H9 (cell line): ENCODE measurements at regions not wholly inside any gene's neighbourhood (a gene's known extent, or its start where the extent isn't known, plus 50 kb on each side); places are given as distances from the start of the nearest gene placed in this dataset.
A peak's percentile ranks its signal among the peaks of the same experiment; 100 is the strongest.

Source experiments
- DNase-seq: peaks from one replicate; pipeline ENCODE4 v3.0.0-alpha.2; 2017
- H2AFZ ChIP-seq: one replicate; pipeline ENCODE4 v1.6.1; 2013; ENCODE audit warnings: mild to moderate bottlenecking, low read length, control low read depth, moderate library complexity
- H2AK5ac ChIP-seq: 2 replicates; pipeline ENCODE4 v1.6.1; 2013; ENCODE audit warnings: low read length, control low read depth, mixed read lengths; ENCODE audit not compliant: insufficient read length
- H2BK120ac ChIP-seq: one replicate; pipeline ENCODE4 v1.6.1; 2013; ENCODE audit warnings: low read depth, mild to moderate bottlenecking, low read length, control low read depth, inconsistent platforms; ENCODE audit not compliant: poor library complexity, severe bottlenecking
- H2BK12ac ChIP-seq: 2 replicates; pipeline ENCODE4 v1.6.1; 2013; ENCODE audit warnings: low read length, control low read depth, mixed read lengths, low read depth; ENCODE audit not compliant: insufficient read length
- H2BK15ac ChIP-seq: 2 replicates; pipeline ENCODE4 v1.6.1; 2013; ENCODE audit warnings: low read depth, low read length, control low read depth
- H2BK20ac ChIP-seq: one replicate; pipeline ENCODE4 v1.6.1; 2013; ENCODE audit warnings: low read depth, mild to moderate bottlenecking, low read length, control low read depth, inconsistent platforms; ENCODE audit not compliant: poor library complexity, severe bottlenecking
- H2BK5ac ChIP-seq: 2 replicates; pipeline ENCODE4 v1.6.1; 2013; ENCODE audit warnings: low read length, control low read depth, mixed read lengths; ENCODE audit not compliant: insufficient read length
- H3K14ac ChIP-seq: 2 replicates; pipeline ENCODE4 v1.6.1; 2013; ENCODE audit warnings: low read length, control low read depth; ENCODE audit not compliant: insufficient read depth
- H3K18ac ChIP-seq: 2 replicates; pipeline ENCODE4 v1.6.1; 2013; ENCODE audit warnings: low read depth, mild to moderate bottlenecking, mixed read lengths, low read length, control low read depth; ENCODE audit not compliant: insufficient read length
- H3K23ac ChIP-seq: 2 replicates; pipeline ENCODE4 v1.6.1; 2013; ENCODE audit warnings: low read length, control low read depth, mixed read lengths, low read depth; ENCODE audit not compliant: insufficient read length
- H3K23me2 ChIP-seq: 2 replicates; pipeline ENCODE4 v1.6.1; 2013; ENCODE audit warnings: low read depth, mild to moderate bottlenecking, mixed read lengths, low read length, control low read depth; ENCODE audit not compliant: insufficient read length, poor library complexity, severe bottlenecking
- H3K27ac ChIP-seq: 2 replicates; pipeline ENCODE4 v1.5.1; 2013; ENCODE audit warnings: low read length, control low read depth, mixed read lengths, low read depth; ENCODE audit not compliant: insufficient read length
- H3K27me3 ChIP-seq: 2 replicates; pipeline ENCODE4 v1.6.1; 2013; ENCODE audit warnings: low read length, control low read depth, inconsistent platforms; ENCODE audit not compliant: insufficient read depth
- H3K4ac ChIP-seq: 2 replicates; pipeline ENCODE4 v1.6.1; 2013; ENCODE audit warnings: low read depth, mild to moderate bottlenecking, control low read depth, inconsistent platforms, low read length, moderate library complexity
- H3K4me1 ChIP-seq: 2 replicates; pipeline ENCODE4 v1.6.1; 2013; ENCODE audit warnings: low read length, control low read depth, inconsistent platforms; ENCODE audit not compliant: insufficient read depth
- H3K4me2 ChIP-seq: 2 replicates; pipeline ENCODE4 v1.6.1; 2013; ENCODE audit warnings: low read length, control low read depth, mixed read lengths; ENCODE audit not compliant: insufficient read length, insufficient read depth
- H3K56ac ChIP-seq: 2 replicates; pipeline ENCODE4 v1.6.1; 2013; ENCODE audit warnings: low read depth, mild to moderate bottlenecking, mixed read lengths, low read length, control low read depth; ENCODE audit not compliant: insufficient read length
- H3K79me1 ChIP-seq: 2 replicates; pipeline ENCODE4 v1.6.1; 2013; ENCODE audit warnings: low read depth, mild to moderate bottlenecking, moderate library complexity, low read length, control low read depth, inconsistent platforms; ENCODE audit not compliant: insufficient read depth, poor library complexity, severe bottlenecking
- H3K79me2 ChIP-seq: 2 replicates; pipeline ENCODE4 v1.6.1; 2013; ENCODE audit warnings: low read length, control low read depth, inconsistent platforms; ENCODE audit not compliant: insufficient read depth
- H3K9ac ChIP-seq: 2 replicates; pipeline ENCODE4 v1.6.1; 2013; ENCODE audit warnings: low read length, control low read depth, mixed read lengths; ENCODE audit not compliant: insufficient read length; ENCODE audit errors: extremely low read depth
- H3K9me3 ChIP-seq: one replicate; pipeline ENCODE4 v1.6.1; 2013; ENCODE audit warnings: low read depth, low read length, inconsistent platforms; ENCODE audit not compliant: control insufficient read depth
- H3T11ph ChIP-seq: one replicate; pipeline ENCODE4 v1.6.1; 2013; ENCODE audit warnings: mild to moderate bottlenecking, low read length, control low read depth, inconsistent platforms
- H4K20me1 ChIP-seq: one replicate; pipeline ENCODE4 v1.6.1; 2013; ENCODE audit not compliant: control insufficient read depth, insufficient read length, insufficient read depth
- H4K5ac ChIP-seq: 2 replicates; pipeline ENCODE4 v1.6.1; 2013; ENCODE audit warnings: low read depth, mild to moderate bottlenecking, mixed read lengths, low read length, control low read depth; ENCODE audit not compliant: insufficient read length
- H4K8ac ChIP-seq: replicated peaks from 2 replicates; pipeline ENCODE4 v1.6.1; 2013; ENCODE audit warnings: low read length, control low read depth, mixed read lengths, low read depth; ENCODE audit not compliant: insufficient read length
- H4K91ac ChIP-seq: 2 replicates; pipeline ENCODE4 v1.6.1; 2013; ENCODE audit warnings: low read depth, mild to moderate bottlenecking, moderate library complexity, mixed read lengths, low read length, control low read depth; ENCODE audit not compliant: insufficient read length
- H3K27ac Mint-ChIP-seq, 3 experiments: 2 replicates in 2 of 3; 3 replicates in 1 of 3; pipeline ENCODE4 v1.8.0; 2020 to 2021; ENCODE audit warnings: mixed read lengths in 3 of 3, mild to moderate bottlenecking in 1 of 3, moderate library complexity in 1 of 3
- H3K27me3 Mint-ChIP-seq: 2 replicates; pipeline ENCODE4 v1.8.0; 2021; ENCODE audit warnings: low read depth, mild to moderate bottlenecking, moderate library complexity, mixed read lengths
- H3K36me3 Mint-ChIP-seq, 3 experiments: 2 replicates in 2 of 3; 3 replicates in 1 of 3; pipeline ENCODE4 v1.8.0; 2020 to 2021; ENCODE audit warnings: low read depth in 3 of 3, mixed read lengths in 3 of 3; ENCODE audit not compliant: insufficient read depth in 1 of 3
- H3K4me1 Mint-ChIP-seq, 2 experiments: 2 replicates each; pipeline ENCODE4 v1.8.0; 2020; ENCODE audit warnings: mixed read lengths in 2 of 2
- H3K4me3 Mint-ChIP-seq, 2 experiments: 2 replicates in 1 of 2; 3 replicates in 1 of 2; pipeline ENCODE4 v1.8.0; 2020 to 2021; ENCODE audit warnings: mild to moderate bottlenecking in 2 of 2, mixed read lengths in 2 of 2, moderate library complexity in 1 of 2
- H3K9me3 Mint-ChIP-seq, 2 experiments: 2 replicates in 1 of 2; 3 replicates in 1 of 2; pipeline ENCODE4 v1.8.0; 2020; ENCODE audit warnings: mild to moderate bottlenecking in 2 of 2, mixed read lengths in 2 of 2, moderate library complexity in 1 of 2
- WGBS: extraction: QIAGEN DNeasy Blood & Tissue Kit; methylation state at CpG from one replicate; pipeline ENCODE4 v1.1.7; 2013; ENCODE audit warnings: missing lambda C conversion rate, low lambda C conversion rate, mixed read lengths; ENCODE audit not compliant: insufficient read length; ENCODE audit errors: extremely low coverage; 5-methylcytosine and 5-hydroxymethylcytosine counted together
- TF ChIP-seq, protein P1 (sequence below): fragments of 200-600 bp; sonication (generic); conservative IDR thresholded peaks from 3 replicates; pipeline ENCODE4 v1.8.0; 2021; ENCODE audit warnings: antibody characterized with exemption, mild to moderate bottlenecking

DNA sequence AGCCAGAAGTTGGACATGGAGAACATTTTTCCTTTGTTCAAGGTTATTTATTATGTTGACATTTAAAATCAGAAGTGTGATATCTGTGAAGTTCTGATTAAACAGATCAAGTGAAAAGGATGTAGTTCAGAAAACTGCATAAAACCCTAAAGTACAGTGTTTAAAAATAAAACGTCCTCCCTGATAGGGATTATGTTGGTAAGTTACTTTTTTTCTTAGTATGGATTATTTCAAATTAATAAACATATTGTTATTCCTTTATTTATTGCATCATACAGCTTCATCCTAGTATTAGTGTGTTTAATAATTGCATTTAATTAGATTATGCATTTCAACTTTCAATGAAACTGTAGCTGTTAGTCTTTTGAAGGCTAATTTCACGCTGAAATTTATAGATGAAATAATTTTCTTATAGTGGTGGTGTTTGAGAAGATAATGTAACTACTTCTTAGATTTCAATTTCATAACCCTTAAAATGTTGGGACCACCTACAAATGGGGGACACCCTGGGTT lies 157.9 kb upstream of the DMRT1 start:
- Mint-ChIP-seq H3K36me3 (peaks cover 0 to 15% (median 8%) of the 10 kb centered on the region in 3 experiments; a peak in 5 of 7 replicates), H3K9me3 (peaks cover 2 to 9% of the 10 kb centered on the region in 2 experiments; a peak in 2 of 5 replicates), H3K4me1 (peaks cover 31 to 34% of the 10 kb centered on the region in 2 experiments), H3K27me3 (no peaks in the 10 kb centered on the region), H3K4me3 (no peak overlapping the region; a peak in 1 of 5 replicates), H3K27ac (peak overlapping the region in 1 of 3 experiments; percentile 50; a peak in 1 of 7 replicates)
- no peak for DNase-seq
- Histone ChIP-seq H2BK15ac (no peak overlapping the region), H3K9ac (no peak overlapping the region), H2BK5ac (no peak overlapping the region), H3K9me3 (no peaks in the 10 kb centered on the region), H3K4ac (no peak overlapping the region), H3T11ph (no peak overlapping the region), H2AK5ac (no peak overlapping the region), H4K8ac (no peak overlapping the region), H3K4me1 (peaks cover 2% of the 10 kb centered on the region; the same call in 1 of the 2 replicates), H3K23ac (no peak overlapping the region), H3K56ac (no peak overlapping the region), H2AFZ (no peak overlapping the region), H4K91ac (no peak overlapping the region), H3K18ac (no peak overlapping the region), H3K23me2 (no peaks in the 10 kb centered on the region), H2BK20ac (no peak overlapping the region), H3K79me1 (no peaks in the 10 kb centered on the region), H3K27ac (no peak overlapping the region), H4K20me1 (no peaks in the 10 kb centered on the region), H2BK12ac (no peak overlapping the region), H4K5ac (no peak overlapping the region), H3K79me2 (no peaks in the 10 kb centered on the region), H3K14ac (no peak overlapping the region), H3K27me3 (no peaks in the 10 kb centered on the region), H3K4me2 (no peak overlapping the region), H2BK120ac (no peak overlapping the region)
- TF ChIP-seq, protein P1, sequence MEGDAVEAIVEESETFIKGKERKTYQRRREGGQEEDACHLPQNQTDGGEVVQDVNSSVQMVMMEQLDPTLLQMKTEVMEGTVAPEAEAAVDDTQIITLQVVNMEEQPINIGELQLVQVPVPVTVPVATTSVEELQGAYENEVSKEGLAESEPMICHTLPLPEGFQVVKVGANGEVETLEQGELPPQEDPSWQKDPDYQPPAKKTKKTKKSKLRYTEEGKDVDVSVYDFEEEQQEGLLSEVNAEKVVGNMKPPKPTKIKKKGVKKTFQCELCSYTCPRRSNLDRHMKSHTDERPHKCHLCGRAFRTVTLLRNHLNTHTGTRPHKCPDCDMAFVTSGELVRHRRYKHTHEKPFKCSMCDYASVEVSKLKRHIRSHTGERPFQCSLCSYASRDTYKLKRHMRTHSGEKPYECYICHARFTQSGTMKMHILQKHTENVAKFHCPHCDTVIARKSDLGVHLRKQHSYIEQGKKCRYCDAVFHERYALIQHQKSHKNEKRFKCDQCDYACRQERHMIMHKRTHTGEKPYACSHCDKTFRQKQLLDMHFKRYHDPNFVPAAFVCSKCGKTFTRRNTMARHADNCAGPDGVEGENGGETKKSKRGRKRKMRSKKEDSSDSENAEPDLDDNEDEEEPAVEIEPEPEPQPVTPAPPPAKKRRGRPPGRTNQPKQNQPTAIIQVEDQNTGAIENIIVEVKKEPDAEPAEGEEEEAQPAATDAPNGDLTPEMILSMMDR: no peak
- no CpG with 5 or more reads among the region's 2 CpGs for WGBS
